ENCODE measurements at regions not wholly inside any gene's neighbourhood (a gene's known extent, or its start where the extent isn't known, plus 50 kb on each side); places are given as distances from the start of the nearest gene placed in this dataset.

DNA sequence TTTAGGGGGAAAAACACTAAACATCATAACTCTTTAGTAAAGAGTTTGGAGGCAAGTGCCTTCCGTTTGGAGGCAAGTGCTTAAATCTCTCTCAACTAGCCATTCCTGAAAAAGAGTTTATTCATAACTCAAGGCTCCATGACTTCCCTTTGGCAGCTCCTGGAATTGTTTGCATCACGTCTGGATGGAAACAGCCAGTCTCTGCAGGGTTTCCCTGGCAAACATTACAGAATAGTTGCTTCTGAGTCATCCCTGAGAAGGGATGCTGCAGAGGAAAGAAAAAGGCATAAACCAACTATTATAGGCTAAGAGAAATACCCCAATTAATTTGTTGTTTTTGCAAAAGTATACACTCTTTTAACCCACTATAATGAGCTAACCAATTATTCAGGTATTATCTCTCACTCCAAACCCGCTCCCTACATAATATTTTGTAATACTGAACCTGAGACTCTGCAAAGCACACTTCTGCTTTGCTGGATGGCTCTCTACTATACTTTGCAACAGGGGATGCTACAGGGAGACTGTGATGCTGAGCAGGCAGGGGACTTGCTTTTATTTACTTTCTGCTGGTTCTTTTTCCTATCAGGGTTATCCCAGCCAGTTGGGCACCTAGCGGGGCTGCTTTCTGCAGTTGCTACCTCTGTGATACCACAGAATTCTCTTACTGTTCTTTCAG, 497.7 kb downstream of the FUT8 start:
- TF ChIP-seq, protein P1, sequence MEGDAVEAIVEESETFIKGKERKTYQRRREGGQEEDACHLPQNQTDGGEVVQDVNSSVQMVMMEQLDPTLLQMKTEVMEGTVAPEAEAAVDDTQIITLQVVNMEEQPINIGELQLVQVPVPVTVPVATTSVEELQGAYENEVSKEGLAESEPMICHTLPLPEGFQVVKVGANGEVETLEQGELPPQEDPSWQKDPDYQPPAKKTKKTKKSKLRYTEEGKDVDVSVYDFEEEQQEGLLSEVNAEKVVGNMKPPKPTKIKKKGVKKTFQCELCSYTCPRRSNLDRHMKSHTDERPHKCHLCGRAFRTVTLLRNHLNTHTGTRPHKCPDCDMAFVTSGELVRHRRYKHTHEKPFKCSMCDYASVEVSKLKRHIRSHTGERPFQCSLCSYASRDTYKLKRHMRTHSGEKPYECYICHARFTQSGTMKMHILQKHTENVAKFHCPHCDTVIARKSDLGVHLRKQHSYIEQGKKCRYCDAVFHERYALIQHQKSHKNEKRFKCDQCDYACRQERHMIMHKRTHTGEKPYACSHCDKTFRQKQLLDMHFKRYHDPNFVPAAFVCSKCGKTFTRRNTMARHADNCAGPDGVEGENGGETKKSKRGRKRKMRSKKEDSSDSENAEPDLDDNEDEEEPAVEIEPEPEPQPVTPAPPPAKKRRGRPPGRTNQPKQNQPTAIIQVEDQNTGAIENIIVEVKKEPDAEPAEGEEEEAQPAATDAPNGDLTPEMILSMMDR (IDR thresholded peaks at IDR 0.05; ENCODE audit: low read depth, low read length): no peak
- DNase-seq (ENCODE audit: extremely low read depth, low read depth): peak; percentile 8

DNA sequence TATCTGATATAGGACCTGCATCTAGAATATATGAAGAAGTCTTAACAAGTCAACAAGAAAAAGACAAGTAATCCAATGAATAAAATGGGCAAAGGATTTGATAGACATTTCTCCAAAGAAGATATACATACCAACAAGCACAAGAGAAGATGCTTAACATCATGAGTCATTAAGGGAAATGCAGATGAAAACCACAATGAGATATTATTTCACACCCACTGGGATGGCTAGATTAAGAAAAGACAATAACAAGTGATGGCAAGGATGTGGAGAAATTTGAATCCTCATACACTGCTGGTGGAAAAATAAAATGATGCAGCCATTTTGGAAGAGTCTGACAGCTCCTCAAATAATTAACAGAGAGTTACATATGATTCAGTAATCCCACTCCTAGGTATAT, 502.6 kb downstream of the FUT8 start:
- TF ChIP-seq, protein P1 (IDR thresholded peaks at IDR 0.05; ENCODE audit: low read depth, low read length): no peak

DNA sequence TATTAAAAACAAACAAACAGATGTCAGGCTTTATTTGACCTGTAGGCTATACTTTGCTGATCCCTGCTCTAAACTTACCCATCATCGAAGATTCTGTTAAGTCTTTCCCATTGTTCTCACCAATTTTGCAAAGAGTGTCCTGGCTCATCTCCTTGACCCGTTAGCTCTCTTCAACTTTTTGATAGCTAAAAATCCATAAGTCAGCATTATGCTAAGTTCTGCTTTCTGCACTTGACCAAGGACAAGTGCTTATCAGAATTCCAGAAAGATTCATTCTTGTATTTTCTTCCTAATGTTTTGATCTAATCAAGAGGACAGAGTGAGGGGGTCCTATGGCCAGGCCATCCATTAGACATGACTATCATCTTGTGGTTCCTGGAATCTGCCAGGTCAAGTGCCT, 503.5 kb downstream of the FUT8 start:
- TF ChIP-seq, protein P1 (IDR thresholded peaks at IDR 0.05; ENCODE audit: low read depth, low read length): no peak
- no peak for DNase-seq (ENCODE audit: extremely low read depth, low read depth)

More for the DNA sequence above, 502.6 kb downstream of the FUT8 start:
- no peak for DNase-seq (ENCODE audit: extremely low read depth, low read depth)

DNA sequence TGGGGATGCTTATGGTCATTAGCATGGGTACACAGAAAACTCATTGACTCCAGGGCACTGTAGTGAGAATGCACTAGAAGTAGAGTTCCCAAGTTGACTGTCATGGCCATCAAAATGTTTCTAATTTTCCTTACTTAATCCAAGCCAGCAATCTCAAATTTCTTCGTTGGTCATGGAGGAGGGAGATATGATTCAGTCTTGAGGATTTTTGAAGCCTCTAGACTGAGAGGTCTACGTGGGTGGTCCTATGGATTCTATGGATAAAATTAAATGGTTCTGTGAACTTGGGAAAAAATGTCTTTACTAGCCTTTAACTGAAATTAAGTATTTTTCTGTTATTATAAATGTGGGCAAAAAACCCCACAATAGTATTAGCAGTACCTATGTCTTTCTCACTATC, 508.5 kb downstream of the FUT8 start:
- TF ChIP-seq, protein P1 (IDR thresholded peaks at IDR 0.05; ENCODE audit: low read depth, low read length): no peak
- DNase-seq (ENCODE audit: extremely low read depth, low read depth): no peak

DNA sequence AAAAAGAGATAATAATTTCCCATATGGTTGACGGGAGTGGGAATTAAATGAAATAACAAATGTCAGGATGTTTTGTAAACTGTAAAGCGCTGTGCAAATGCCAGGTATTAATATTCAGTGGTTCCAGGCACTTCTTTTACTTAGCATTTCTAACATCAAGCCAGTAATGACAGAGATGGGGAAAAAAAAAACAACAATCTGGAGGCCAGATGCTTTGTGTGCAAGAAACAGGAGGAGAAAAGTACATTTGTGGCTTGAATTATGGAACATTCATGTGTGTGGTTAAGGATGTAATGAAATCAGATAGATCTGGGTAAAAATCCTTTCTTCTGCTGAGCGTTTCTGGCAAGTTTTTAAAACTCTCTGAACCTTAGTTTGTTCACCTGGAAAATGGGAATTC, 509.6 kb downstream of the FUT8 start:
- no peak for DNase-seq (ENCODE audit: extremely low read depth, low read depth)
- TF ChIP-seq, protein P1 (IDR thresholded peaks at IDR 0.05; ENCODE audit: low read depth, low read length): no peak

DNA sequence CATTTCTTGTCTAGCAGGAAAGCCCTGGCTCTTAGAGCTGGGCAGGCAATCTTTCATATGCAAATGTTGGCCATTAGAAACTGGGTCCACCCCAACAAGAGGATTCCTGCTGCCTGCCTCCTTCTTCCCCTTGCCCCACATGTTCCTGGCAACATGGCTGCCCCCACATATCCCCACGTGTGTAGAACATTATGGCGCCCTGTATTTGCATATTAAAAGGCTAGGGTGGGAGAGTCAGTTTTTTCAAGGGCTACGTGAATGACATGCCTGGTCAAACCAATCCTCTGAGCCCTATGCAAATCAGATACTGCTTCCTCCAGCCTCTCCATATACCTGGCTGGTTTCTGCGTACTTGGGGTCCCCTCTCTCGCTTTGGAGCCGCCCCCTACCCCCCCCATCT, 514.0 kb downstream of the FUT8 start:
- TF ChIP-seq, protein P1 (IDR thresholded peaks at IDR 0.05; ENCODE audit: low read depth, low read length): no peak
- DNase-seq (ENCODE audit: extremely low read depth, low read depth): no peak

DNA sequence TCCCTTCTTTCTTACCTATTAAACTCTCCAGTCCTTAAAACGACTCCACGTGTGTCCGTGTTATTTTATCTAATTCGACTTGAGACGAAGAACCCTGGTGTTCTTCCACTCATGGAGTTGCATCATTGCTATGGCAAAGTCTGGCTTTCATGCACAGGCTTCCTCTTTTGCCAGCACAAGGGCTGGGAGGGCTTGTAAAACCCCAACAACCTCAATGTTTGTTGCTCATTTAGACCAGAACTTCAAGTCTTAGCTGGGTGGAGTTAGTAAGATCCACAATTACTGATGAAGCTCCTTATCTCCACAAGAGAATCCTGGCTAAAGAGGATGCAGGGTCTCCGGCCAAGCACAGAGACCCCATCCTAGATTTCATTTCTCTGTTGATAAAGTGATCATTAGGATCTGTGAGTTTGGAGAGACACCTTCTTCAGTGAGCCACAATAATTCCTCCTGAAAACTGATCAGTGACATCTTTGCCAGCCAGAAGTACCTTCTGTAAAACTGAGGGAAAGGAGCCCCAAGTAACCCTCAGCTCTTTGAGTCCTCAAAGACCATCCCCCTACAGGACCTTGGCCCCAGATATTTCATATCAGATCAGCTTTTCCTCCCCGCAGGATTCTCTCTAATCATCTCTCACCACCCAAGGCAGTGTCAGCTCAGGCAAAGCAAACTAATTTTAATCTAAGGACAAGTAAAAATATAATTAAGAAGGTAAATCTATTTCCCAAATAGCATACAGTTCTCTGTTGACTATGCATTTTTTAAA, 514.6 kb downstream of the FUT8 start:
- no peak for DNase-seq (ENCODE audit: extremely low read depth, low read depth)
- TF ChIP-seq, protein P1 (IDR thresholded peaks at IDR 0.05; ENCODE audit: low read depth, low read length): no peak

All from AG09319 (cell line).